HG03196 (cell line): ENCODE measurements at regions not wholly inside any gene's neighbourhood (a gene's known extent, or its start where the extent isn't known, plus 50 kb on each side); places are given as distances from the start of the nearest gene placed in this dataset.
"Not testable (repeated sequence)": the region's sequence is repeated elsewhere in the genome, so short reads cannot be mapped to it uniquely, and the experiment has no call there.

Source experiments
- ATAC-seq: cut with Tn5 transposase; IDR thresholded peaks from one replicate; pipeline ENCODE4 v1.9.1; 2021; ENCODE audit not compliant: unreplicated experiment

DNA sequence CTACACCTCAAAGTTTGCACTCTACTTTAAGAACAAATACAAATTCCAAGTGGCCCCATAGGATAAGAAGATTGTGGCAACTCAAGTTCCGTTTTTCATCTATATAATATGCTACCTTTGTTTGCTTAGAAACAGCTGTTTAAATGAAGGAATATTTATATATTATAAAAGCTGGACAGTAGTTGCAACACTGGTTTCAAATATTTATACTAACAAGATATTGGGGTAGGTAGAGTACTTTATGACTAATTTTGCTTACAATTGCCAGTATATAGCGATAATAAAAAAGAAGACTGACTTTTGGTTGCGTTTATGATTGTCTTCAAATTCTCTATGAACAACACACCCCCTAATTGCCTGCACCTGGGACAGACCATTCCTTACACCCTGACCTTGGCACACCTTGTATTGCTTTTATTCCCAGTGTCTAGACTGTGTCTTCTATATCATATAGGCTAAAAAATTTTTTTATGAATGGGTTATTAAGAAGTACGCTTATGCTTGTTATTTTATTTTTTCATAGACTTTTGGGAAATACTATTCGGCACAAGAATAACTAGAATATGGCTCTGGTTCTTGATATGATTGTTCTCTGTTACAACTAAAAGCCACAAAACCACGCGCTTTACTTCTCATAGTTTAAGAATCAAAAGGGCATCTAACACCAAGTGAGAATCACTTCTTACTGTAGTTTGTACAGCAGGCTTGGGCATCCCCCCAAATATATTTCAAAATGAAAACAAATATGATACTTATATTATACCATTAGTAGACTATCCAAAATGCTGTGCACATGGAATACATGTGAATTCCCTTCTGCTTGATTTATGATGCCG lies 455.4 kb upstream of the DCN start:
- no peak for ATAC-seq

DNA sequence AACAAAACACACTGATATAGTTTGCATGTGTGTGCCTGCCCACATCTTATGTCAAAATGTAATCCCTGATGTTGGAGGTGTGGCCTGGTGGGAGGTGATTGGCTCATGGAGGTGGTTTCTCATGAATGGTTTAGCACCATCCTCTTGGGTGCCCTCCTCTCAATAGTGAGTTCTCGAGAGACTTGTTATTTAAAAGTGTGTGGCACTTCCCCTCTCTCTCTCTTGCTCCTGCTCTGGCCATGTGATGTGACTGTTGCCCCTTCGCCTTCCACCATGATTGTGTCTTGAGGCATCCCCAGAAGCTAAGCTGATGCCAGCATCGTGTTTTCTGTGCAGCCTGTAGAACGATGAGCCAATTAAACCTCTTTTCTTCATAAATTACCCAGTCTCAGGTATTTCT lies 454.1 kb upstream of the DCN start:
- ATAC-seq, result no peak

DNA sequence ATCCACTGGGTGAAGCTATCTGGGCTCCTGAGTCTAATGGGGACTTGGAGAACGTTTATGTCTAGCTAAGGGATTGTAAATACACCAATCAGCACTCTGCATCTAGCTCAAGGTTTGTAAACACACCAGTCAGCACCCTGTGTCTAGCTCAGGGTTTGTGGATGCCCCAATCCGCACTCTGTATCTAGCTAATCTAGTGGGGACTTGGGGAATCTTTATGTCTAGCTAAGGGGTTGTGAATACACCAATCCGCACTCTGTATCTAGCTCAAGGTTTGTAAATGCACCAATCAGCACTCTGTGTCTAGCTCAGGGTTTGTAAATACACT lies 451.7 kb upstream of the DCN start:
- ATAC-seq, result not testable (repeated sequence)

DNA sequence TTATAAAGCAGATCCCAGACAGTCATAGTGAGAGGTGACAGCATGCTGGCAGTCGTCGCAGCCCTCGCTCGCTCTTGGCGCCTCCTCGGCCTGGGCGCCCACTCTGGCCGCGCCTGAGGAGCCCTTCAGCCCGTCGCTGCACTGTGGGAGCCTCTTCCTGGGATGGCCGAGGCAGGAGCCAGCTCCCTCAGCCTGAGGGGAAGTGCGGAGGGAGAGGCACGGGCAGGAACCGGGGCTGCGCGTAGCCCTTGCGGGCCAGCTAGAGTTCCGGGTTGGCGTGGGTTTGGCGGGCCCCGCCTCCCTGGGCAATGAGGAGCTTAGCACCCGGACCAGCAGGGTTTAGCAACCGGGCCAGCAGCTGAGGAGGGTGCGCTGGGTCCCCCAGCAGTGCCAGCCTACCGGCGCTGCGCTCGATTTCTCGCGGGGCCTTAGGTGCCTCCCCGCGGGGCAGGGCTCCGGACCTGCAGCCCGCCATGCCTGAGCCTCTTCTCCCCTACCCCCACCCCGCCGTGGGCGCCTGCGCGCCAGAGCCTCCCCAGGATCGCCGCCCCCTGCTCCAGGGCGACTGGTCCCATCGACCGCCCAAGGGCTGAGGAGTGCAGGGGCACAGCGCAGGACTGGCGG lies 451.2 kb upstream of the DCN start:
- ATAC-seq, result no peak

DNA sequence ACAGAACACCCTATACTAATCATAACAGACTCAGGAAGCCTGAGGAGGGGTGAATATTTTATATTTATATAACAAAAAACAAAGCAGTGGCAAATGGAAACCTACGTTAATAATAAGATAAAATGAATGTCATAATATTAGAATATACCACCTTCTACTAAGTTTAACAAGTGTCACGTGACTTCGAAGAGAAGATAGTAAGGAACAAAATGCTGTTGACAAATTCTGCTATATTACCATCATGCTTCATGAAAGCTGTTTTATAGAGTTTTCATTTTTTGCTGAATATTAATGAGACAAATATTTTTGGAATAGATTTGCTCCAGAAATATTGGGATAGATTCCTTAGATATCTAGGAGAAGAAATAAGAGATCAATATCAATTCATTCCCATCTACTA lies 450.6 kb upstream of the DCN start:
- no peak for ATAC-seq

DNA sequence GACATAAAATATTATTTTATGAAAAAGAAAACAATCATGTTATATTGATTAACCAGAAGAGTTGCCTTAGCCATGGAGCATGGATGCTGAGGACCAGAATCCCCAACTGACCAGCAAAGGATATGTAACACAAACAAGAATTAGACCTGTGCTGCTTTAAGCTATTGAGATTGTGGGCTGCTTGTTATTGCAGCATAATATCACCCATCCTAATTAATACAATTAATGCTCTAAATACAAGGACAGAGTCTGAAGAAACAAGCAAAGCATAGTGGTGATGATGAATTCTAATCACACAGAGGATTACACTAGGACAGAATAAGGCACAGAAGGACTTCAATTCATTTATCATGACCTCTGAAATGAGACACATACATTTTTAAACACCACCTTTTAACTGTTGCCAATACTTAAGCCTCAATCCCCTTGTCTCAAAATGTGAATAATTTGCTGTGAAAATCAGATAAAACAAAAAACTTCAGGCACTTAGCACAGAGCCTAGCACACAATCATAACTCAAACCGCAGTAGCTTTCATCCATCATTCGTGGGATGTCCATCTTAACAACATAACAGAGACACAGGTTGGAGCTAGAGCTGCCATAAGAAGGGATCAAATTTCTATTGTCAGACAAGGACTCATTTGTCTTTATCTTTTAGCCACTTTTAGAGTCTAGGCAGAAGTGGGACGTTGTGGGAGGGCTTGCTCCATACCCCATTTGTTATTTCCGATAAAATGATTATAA lies 449.6 kb upstream of the DCN start:
- ATAC-seq, result no peak

DNA sequence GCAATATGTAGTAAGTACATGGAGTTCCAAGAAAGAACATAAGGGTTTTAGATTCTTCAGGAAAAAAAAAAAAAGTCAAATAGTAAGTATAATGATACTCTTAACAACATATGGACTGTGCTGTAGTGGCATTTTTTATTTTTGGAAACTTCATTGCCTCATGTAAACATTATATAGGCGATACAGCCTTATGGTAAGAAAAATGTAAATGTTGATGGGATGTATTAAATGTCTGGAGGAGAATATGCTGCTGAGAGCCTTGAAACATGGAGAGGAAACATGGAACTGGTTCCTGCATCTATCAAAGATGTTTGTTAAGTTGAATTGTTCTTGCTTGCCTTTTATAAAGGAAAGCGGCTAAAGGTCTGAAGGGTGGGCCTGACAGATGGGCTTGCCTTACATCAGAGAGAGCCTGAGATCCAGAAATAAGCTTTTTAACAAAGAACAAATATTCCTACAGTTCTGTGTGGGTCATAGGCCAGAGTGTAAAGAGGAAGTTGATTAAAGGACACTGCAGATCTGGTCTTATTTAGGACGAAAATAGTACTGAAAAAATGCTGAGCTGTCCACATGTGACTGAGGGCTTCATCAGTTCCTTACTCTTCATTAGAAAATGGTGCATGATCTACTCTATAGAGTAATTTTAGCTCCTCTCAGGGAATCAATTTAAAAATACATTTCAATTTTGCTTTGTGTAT lies 448.1 kb upstream of the DCN start:
- ATAC-seq, result no peak

DNA sequence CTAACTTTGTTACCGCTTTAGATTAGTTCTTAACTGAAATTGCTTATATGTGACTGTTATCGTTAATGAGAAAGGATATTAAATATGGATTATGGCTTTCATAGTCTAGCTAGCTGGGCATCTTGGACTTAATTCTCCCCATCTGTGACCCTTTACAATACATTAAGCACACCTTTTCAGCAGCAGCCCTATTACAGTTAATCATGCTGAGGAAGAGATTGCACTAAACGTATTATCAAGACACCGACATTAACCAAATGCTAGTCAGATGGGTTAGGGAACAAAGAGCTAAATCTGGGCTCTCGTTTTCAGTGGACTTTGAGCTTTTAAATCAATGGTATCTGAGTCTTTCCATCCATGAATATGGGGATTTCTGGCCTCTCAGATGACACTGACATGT lies 447.5 kb upstream of the DCN start:
- no peak for ATAC-seq

DNA sequence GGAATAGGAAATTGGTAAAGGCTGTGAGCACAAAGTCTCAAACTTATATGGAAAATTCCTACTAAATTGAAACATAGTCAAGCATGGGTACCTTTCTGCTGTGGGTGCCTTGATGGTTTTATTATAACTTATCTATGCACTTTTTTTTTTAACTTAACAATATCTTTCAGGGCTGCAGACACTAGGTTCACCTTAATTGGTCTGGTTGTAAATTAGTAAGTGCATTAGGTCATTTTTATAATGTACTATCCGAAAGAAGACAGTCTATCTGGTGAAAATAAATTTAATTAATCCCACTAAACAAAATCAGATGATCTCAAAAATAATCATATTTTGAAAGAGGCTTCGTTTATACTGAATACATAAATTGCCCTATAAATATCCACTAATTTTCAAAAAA lies 446.8 kb upstream of the DCN start:
- ATAC-seq, result no peak

DNA sequence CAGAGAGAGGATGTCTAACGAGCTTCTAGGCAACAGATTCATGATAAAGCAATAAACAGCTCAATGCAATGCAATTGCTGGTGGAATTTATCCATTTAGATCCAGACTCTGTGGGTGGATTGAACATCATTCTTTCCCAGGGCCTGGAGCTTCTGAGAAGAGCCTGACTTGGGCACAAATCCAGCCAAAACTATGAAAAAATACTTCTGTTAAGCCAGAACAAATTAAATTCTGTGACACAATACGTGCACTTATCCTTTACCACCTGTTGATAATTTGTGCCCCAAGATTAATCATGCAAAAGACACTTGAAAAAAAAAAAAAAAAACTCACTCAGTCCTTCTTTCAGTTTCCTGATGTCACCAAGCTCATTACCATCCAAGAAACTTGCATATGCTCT lies 446.0 kb upstream of the DCN start:
- no peak for ATAC-seq

DNA sequence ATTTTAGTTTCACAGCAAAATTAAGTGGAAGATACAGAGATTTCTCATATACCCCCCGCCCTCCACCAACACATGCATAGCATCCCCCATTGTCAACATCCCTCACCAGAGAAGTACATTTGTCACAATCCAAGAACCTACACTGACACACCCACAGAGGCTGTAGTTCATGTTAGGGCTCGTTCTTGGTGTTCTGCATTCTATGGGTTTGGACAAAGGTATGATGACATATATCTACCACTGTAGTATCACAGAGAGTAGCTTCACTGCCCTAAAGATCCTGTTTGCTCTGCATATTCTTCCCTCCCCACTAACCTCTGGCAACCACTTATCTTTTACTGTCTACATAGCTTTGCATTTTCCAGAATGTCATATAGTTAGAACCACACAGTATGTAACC lies 444.6 kb upstream of the DCN start:
- ATAC-seq, result no peak

DNA sequence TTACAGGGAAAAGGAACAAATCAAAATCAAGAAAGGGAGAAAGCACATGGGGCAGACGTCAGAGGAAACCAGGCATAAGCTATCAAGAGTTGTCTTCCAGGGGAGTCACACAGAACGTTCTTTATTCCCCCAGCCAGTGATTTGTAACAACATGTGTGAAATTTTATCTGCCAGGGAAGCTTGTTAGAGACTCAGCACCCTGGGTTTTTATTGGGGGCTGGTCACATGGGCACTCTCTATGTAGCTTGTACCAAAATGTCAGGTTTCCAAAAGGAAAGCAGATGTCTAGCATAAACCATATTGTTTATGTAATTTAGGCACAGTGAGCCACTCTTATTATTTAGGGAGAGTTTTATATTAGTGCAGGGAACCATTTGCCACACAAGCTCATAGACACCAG lies 440.4 kb upstream of the DCN start:
- ATAC-seq, result no peak

DNA sequence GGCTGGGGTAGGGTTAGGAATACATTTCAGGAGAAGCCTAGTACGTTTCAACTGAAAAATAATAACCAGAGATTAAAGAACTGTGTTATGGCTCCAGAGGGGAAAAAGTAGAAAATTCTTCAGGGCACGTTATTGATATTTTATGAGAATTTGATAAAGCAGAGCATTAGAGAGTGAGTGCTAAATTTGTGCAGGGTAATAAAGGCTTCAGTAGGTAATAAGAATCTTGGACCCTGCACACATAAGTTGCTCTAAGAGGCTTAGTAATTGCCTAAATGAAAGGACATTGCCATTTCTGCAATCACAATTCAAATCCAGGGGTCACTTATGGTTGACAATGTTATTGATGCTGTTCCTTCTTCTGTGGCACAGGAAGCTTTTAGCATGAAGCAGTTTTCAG lies 439.4 kb upstream of the DCN start:
- no peak for ATAC-seq

DNA sequence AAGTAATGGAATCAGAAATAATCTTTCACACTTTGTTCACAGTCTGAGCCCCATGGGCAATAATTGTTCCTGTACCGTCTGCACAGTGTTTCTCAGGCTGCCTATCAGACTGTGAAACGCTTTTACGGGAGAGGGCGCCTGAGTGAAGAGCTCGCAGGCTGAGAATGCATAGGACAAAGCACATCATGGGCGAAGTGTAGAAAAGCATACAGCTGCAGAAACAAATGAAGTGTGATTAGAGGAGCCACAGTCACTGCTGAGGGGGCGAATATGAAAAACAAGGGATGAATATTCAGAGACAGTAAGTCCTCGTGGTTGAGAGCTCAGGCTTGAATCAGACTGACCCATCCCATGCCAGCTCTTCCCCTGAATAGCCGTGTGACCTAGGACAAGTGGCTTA lies 438.4 kb upstream of the DCN start:
- ATAC-seq, result no peak

DNA sequence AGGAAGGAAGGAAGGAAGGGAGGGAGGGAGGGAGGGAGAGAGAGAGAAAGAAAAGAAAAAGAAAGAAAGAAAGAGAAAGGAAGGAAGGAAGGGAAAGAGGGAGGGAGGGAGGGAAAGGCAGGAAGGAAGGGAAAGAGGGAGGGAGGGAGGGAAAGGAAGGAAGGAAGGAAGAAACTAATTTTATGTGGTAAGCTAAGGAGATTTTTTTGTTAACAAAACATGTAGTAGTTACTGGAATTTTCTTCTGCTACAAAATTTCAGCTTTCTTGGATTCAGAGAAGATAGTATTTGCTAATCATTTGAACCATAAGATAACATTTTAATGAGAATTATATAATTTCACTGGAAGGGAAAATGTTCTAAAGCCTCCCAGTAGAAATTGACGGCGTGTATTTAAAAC lies 437.8 kb upstream of the DCN start:
- no peak for ATAC-seq

DNA sequence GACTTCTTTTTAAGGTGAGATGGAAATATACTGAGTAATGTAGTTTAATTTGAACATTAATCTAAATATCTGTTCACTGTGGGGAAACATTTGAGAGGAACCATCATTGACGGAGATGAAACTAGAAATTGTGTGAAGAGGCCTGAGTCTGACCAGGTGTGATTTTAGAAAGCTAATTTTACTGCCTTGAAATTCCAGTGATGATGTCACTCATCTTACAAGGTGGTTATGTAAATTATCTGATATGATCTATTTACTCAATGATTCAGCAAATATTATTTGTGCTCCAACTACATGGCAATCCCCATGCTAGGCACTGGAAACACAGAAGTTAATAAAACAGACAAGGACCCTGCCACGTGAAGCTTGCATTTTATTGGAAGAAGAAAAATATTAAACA lies 435.7 kb upstream of the DCN start:
- no peak for ATAC-seq

DNA sequence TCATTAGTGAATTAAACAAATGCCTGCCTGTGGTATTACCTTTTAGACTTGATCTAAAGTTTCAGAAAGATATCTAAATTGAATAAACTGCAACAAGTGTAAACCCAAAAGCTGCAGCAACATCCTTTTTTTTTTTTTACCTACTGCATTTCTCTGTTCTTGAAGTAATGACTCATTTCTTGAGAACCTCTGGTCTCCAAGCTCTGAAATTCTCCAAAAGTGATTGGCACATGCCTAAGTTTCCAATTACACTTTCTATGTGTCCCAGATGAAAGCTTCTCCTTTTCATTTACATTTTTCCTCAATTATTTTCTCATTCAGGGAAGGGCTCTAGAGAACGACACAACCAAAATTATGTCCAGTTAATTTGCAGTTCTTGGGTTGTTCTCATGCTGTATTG lies 435.2 kb upstream of the DCN start:
- ATAC-seq, result no peak

DNA sequence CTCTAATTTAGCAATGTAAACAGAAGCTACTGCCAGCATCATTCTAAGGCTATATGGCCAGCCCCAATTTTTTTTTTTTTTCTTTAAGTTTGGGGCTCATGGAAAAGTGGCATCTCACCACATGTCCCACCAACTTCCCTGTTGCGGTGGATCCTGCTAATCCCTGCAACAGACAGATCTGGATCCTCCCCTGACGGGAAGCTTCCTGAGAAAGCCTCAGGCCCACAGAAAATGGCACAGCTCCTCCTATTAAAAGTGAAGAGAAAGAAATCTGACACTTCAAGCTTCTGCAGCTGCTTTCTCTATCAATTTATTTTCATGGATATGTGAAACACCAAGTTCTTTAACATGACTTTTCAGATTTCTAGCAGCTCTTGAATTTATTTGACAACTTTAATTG lies 433.8 kb upstream of the DCN start:
- no peak for ATAC-seq

DNA sequence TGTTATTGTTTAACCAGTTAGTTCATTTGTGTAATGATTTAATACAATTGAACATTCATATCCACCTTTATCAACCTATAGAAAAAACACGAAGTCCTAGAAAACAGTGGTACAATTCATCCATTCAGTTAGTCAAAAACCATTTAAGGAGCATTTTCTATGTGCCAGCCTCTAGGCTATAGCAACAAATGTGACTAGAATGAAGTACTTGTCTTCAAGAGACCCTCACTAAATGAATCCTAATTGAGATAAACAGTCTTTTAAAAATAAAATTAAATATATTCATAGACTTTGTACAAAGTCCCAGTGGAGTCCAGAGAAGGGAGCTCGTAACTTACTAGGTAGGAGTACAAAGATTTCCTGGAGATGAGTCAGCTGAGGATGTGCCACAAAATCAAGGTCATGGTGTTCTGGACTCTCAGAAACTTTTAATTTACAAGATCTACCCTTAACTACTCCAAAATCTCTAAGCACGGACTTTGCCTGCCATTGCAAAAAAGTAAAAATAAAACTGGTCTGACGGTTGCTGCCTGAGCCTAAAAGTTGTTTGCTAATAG lies 430.7 kb upstream of the DCN start:
- ATAC-seq, result no peak

DNA sequence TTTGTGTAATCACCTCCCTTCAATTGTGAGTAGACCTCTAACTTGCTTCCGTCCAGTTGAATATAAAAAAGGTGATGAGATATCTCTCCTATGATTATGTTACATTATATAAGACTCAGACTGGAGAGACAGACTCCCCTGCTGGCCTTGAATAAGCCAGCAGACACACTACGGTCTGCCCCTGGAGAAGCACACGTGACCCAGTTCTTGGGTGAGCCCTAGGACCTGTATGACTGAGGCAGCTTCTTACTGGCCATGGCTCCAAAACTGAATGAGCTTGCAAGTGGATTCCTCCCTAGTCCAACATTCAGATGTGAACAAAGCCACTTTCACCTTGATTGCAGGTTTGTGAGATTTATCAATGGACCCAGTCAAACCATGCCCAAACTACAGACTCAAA lies 427.9 kb upstream of the DCN start:
- no peak for ATAC-seq

DNA sequence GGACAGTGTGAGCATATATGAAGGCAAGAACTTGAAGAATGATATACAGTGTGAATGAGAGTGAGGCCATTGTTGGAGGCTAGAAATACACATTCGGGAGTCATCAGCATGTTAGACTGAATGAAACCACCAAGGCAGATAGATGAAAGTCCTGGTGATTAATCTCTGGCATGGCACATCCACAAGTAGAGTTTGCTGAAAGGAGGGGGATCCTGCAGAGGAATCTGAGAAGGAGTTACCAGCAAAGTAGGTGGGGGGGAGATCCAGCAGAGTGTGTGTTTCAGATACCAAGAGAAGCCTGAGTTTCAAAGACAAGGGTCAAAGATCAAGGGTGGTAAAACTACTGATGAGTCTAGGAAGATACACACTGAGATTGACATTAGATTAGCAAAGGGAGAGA lies 426.7 kb upstream of the DCN start:
- ATAC-seq, result no peak
